Activated naive CD4-positive, alpha-beta T cell treated with anti-CD3 and anti-CD28 coated beads for 36 hours (primary cell): ENCODE measurements at regions not wholly inside any gene's neighbourhood (a gene's known extent, or its start where the extent isn't known, plus 50 kb on each side); places are given as distances from the start of the nearest gene placed in this dataset.
"Not testable (repeated sequence)": the region's sequence is repeated elsewhere in the genome, so short reads cannot be mapped to it uniquely, and the experiment has no call there.

Experiments
- CTCF ChIA-PET: fragments of 350-600 bp; sonication (Branson Sonifier 250); formaldehyde crosslinking; loops from one replicate; lab custom pipeline; 2021; ENCODE audit warnings: antibody characterized with exemption; lab: Charles Lee
- DNase-seq: peaks from one replicate; pipeline ENCODE4 v3.0.0-alpha.2; 2020
- H3K27ac Mint-ChIP-seq: one replicate; pipeline ENCODE4 v1.8.0; 2021; ENCODE audit warnings: mild to moderate bottlenecking, mixed read lengths
- H3K27me3 Mint-ChIP-seq: one replicate; pipeline ENCODE4 v1.8.0; 2021; ENCODE audit warnings: low read depth, mixed read lengths
- H3K36me3 Mint-ChIP-seq: one replicate; pipeline ENCODE4 v1.8.0; 2021; ENCODE audit warnings: low read depth, mixed read lengths
- H3K4me1 Mint-ChIP-seq: one replicate; pipeline ENCODE4 v1.8.0; 2021; ENCODE audit warnings: low read depth, mixed read lengths
- H3K4me3 Mint-ChIP-seq: one replicate; pipeline ENCODE4 v1.8.0; 2021; ENCODE audit warnings: mild to moderate bottlenecking, moderate library complexity, mixed read lengths
- H3K9me3 Mint-ChIP-seq: one replicate; pipeline ENCODE4 v1.8.0; 2021; ENCODE audit warnings: mixed read lengths
- intact Hi-C: fragments of 100-400 bp; cut with micrococcal nuclease; formaldehyde crosslinking; loops from one replicate; pipeline ENCODE4 v1.15.1; 2023

GRCh38 chr16:21529060-21529658 is 70.2 kb upstream of the METTL9 start:
- H3K36me3 Mint-ChIP-seq, H3K9me3 Mint-ChIP-seq, intact Hi-C loops, H3K27me3 Mint-ChIP-seq, H3K4me1 Mint-ChIP-seq, DNase-seq, H3K27ac Mint-ChIP-seq, H3K4me3 Mint-ChIP-seq: not testable (repeated sequence)
- CTCF ChIA-PET = interaction anchor here (0.7 to 0.8 kb wide), 2 partner anchors 11 to 128 kb away, joined by 3 read pairs; no protein-coding TSS in a partner anchor

GRCh38 chr16:21530729-21531383 is 68.5 kb upstream of the METTL9 start:
- H3K4me3 Mint-ChIP-seq = not testable (repeated sequence)

GRCh38 chr16:21532996-21533395 is 66.4 kb upstream of the METTL9 start:
- H3K27ac Mint-ChIP-seq, H3K4me1 Mint-ChIP-seq, intact Hi-C loops, H3K36me3 Mint-ChIP-seq, DNase-seq, H3K27me3 Mint-ChIP-seq, H3K4me3 Mint-ChIP-seq, CTCF ChIA-PET, H3K9me3 Mint-ChIP-seq: not testable (repeated sequence)

More at GRCh38 chr16:21530729-21531383, 68.5 kb upstream of the METTL9 start:
- H3K4me1 Mint-ChIP-seq, CTCF ChIA-PET, intact Hi-C loops, H3K27me3 Mint-ChIP-seq, DNase-seq, H3K27ac Mint-ChIP-seq, H3K9me3 Mint-ChIP-seq, H3K36me3 Mint-ChIP-seq: not testable (repeated sequence)

GRCh38 chr16:21533474-21533873 is 65.9 kb upstream of the METTL9 start:
- CTCF ChIA-PET, H3K4me3 Mint-ChIP-seq, H3K4me1 Mint-ChIP-seq, H3K9me3 Mint-ChIP-seq, DNase-seq, intact Hi-C loops, H3K36me3 Mint-ChIP-seq, H3K27me3 Mint-ChIP-seq, H3K27ac Mint-ChIP-seq: not testable (repeated sequence)

GRCh38 chr16:21534561-21534960 is 64.8 kb upstream of the METTL9 start:
- intact Hi-C loops, H3K27me3 Mint-ChIP-seq, H3K36me3 Mint-ChIP-seq, H3K27ac Mint-ChIP-seq, CTCF ChIA-PET, H3K4me1 Mint-ChIP-seq, H3K9me3 Mint-ChIP-seq, H3K4me3 Mint-ChIP-seq: not testable (repeated sequence)
- DNase-seq = peak; percentile 27

- H3K36me3 Mint-ChIP-seq, CTCF ChIA-PET, H3K27me3 Mint-ChIP-seq, DNase-seq, H3K9me3 Mint-ChIP-seq, intact Hi-C loops, H3K27ac Mint-ChIP-seq, H3K4me3 Mint-ChIP-seq: not testable (repeated sequence)
- peaks cover 11% of the 10 kb centered on the region for H3K4me1 Mint-ChIP-seq
These were observed 64.2 kb upstream of the METTL9 start for GRCh38 chr16:21535201-21535600.

- H3K9me3 Mint-ChIP-seq, H3K4me3 Mint-ChIP-seq, CTCF ChIA-PET, H3K36me3 Mint-ChIP-seq, intact Hi-C loops, H3K27me3 Mint-ChIP-seq, H3K27ac Mint-ChIP-seq, DNase-seq: not testable (repeated sequence)
- peaks cover 22% of the 10 kb centered on the region for H3K4me1 Mint-ChIP-seq
These were observed 62.6 kb upstream of the METTL9 start for GRCh38 chr16:21536740-21537139.

- DNase-seq, H3K27me3 Mint-ChIP-seq, intact Hi-C loops, H3K4me3 Mint-ChIP-seq, CTCF ChIA-PET, H3K27ac Mint-ChIP-seq, H3K36me3 Mint-ChIP-seq, H3K9me3 Mint-ChIP-seq: not testable (repeated sequence)
- H3K4me1 Mint-ChIP-seq = peaks cover 24% of the 10 kb centered on the region
These were observed 61.8 kb upstream of the METTL9 start for GRCh38 chr16:21537598-21537997.

GRCh38 chr16:21539107-21539618 is 60.2 kb upstream of the METTL9 start:
- intact Hi-C loops, H3K4me3 Mint-ChIP-seq, DNase-seq, CTCF ChIA-PET, H3K36me3 Mint-ChIP-seq, H3K27ac Mint-ChIP-seq, H3K9me3 Mint-ChIP-seq, H3K27me3 Mint-ChIP-seq: not testable (repeated sequence)
- H3K4me1 Mint-ChIP-seq = peaks cover 26% of the 10 kb centered on the region

GRCh38 chr16:21540770-21541433 is 58.5 kb upstream of the METTL9 start:
- DNase-seq = peak; percentile 88
- Mint-ChIP-seq H3K4me1 (peaks cover 26% of the 10 kb centered on the region), H3K27ac (peak overlapping the region; percentile 54)
- intact Hi-C loops, H3K36me3 Mint-ChIP-seq, H3K4me3 Mint-ChIP-seq, H3K27me3 Mint-ChIP-seq, H3K9me3 Mint-ChIP-seq: not testable (repeated sequence)
- CTCF ChIA-PET = interaction anchor here (0.7 kb wide), 1 partner anchor 11 kb away, joined by 3 read pairs; no protein-coding TSS in a partner anchor

GRCh38 chr16:21541611-21542051 is 57.7 kb upstream of the METTL9 start:
- peaks cover 26% of the 10 kb centered on the region for H3K4me1 Mint-ChIP-seq
- DNase-seq, H3K27me3 Mint-ChIP-seq, H3K36me3 Mint-ChIP-seq, H3K27ac Mint-ChIP-seq, H3K4me3 Mint-ChIP-seq, H3K9me3 Mint-ChIP-seq, CTCF ChIA-PET, intact Hi-C loops: not testable (repeated sequence)

- DNase-seq, intact Hi-C loops, CTCF ChIA-PET, H3K27ac Mint-ChIP-seq, H3K9me3 Mint-ChIP-seq, H3K27me3 Mint-ChIP-seq, H3K36me3 Mint-ChIP-seq, H3K4me3 Mint-ChIP-seq: not testable (repeated sequence)
- H3K4me1 Mint-ChIP-seq = peaks cover 26% of the 10 kb centered on the region
These were observed 57.3 kb upstream of the METTL9 start for GRCh38 chr16:21542075-21542474.
